Loucy (cell line): ENCODE measurements at regions not wholly inside any gene's neighbourhood (a gene's known extent, or its start where the extent isn't known, plus 50 kb on each side); places are given as distances from the start of the nearest gene placed in this dataset.

Experiments
- H2AFZ ChIP-seq: fragments of 200-600 bp; sonication (generic); 2 replicates; pipeline ENCODE4 v1.6.0; 2016; ENCODE audit warnings: antibody characterized with exemption, mild to moderate bottlenecking, low read length, moderate library complexity
- H3F3A ChIP-seq: fragments of 200-600 bp; 2 replicates; pipeline ENCODE4 v1.6.0; 2016; ENCODE audit warnings: antibody characterized with exemption, low read depth, mild to moderate bottlenecking
- H3K27me3 ChIP-seq: fragments of 200-600 bp; sonication (generic); 2 replicates; pipeline ENCODE4 v1.6.1; 2014; ENCODE audit warnings: low read length, mild to moderate bottlenecking; ENCODE audit not compliant: insufficient read depth, poor library complexity, severe bottlenecking
- H3K36me3 ChIP-seq: fragments of 200-600 bp; sonication (generic); 2 replicates; pipeline ENCODE4 v1.6.1; 2016; ENCODE audit warnings: low read length; ENCODE audit not compliant: insufficient read depth
- H3K4me1 ChIP-seq: fragments of 200-600 bp; sonication (generic); 2 replicates; pipeline ENCODE4 v1.5.1; 2014; ENCODE audit warnings: low read length, mild to moderate bottlenecking; ENCODE audit not compliant: insufficient read depth, poor library complexity, severe bottlenecking
- H3K4me2 ChIP-seq: fragments of 200-600 bp; sonication (generic); 2 replicates; pipeline ENCODE4 v1.6.0; 2014; ENCODE audit warnings: antibody characterized with exemption, low read length, low read depth, mild to moderate bottlenecking; ENCODE audit not compliant: poor library complexity, severe bottlenecking
- H3K4me3 ChIP-seq: fragments of 200-600 bp; sonication (generic); 2 replicates; pipeline ENCODE4 v1.5.1; 2014; ENCODE audit warnings: low read length, mild to moderate bottlenecking, mixed read lengths; ENCODE audit not compliant: poor library complexity, severe bottlenecking
- H3K79me2 ChIP-seq: fragments of 200-600 bp; sonication (generic); 2 replicates; pipeline ENCODE4 v1.6.1; 2014; ENCODE audit warnings: low read length; ENCODE audit not compliant: insufficient read depth
- H3K9ac ChIP-seq: fragments of 200-600 bp; sonication (generic); 2 replicates; pipeline ENCODE4 v1.6.0; 2014; ENCODE audit warnings: mild to moderate bottlenecking, low read depth, low read length, moderate library complexity; ENCODE audit not compliant: poor library complexity, severe bottlenecking
- H3K9me2 ChIP-seq: fragments of 200-600 bp; sonication (generic); replicated peaks from 2 replicates; pipeline ENCODE4 v1.6.1; 2016; ENCODE audit warnings: low read depth, low read length, mixed read lengths
- H3K9me3 ChIP-seq: fragments of 200-600 bp; sonication (generic); 2 replicates; pipeline ENCODE4 v1.6.1; 2014; ENCODE audit warnings: mild to moderate bottlenecking, antibody characterized with exemption, low read length, low read depth; ENCODE audit not compliant: insufficient read depth
- H4K20me1 ChIP-seq: fragments of 200-600 bp; sonication (generic); 2 replicates; pipeline ENCODE4 v1.6.0; 2014; ENCODE audit warnings: antibody characterized with exemption, low read length, mild to moderate bottlenecking; ENCODE audit not compliant: insufficient read depth, poor library complexity, severe bottlenecking
- EZH2phosphoT487 ChIP-seq: fragments of 200-600 bp; IDR thresholded peaks from 2 replicates; pipeline ENCODE4 v1.6.1; 2018; ENCODE audit warnings: antibody characterized with exemption, mild to moderate bottlenecking, moderate library complexity, borderline replicate concordance
- TF ChIP-seq, protein P1 (sequence below): fragments of 200-600 bp; sonication (generic); conservative IDR thresholded peaks from 2 replicates; pipeline ENCODE4 v1.5.1; 2014; ENCODE audit warnings: mild to moderate bottlenecking, antibody characterized with exemption, low read length

DNA sequence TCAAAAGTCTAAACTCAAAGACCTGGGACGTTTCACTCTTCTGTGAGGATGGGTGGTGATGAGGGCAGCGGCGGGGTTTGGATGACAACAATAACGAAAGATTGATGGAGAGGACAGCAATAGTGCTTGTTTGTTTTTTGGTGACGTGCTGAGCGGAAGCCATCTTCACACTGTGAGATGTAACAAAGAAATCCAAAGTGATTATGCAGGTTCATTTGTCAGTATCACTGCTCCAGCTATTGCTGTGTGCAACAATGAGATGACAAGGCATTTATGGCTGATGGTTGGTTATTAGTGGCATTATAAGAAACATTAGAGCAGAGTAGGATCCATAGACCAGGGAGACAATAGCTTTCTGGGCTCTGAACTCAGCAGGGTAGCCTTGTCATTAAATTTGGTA lies 306.7 kb downstream of the RNF144B start:
- Histone ChIP-seq H3K9ac (no peak overlapping the region), H3K4me2 (no peak overlapping the region), H3K27me3 (no peaks in the 10 kb centered on the region), H3K9me3 (no peaks in the 10 kb centered on the region), H2AFZ (no peak overlapping the region), H3K36me3 (no peaks in the 10 kb centered on the region), H3K9me2 (0 out of 2 replicates have a peak, but pooled peaks cover 4% of the 10 kb centered on the region), H4K20me1 (no peaks in the 10 kb centered on the region), H3K4me3 (no peak overlapping the region), H3K79me2 (no peaks in the 10 kb centered on the region), H3F3A (no peaks in the 10 kb centered on the region), H3K4me1 (no peaks in the 10 kb centered on the region)
- TF ChIP-seq, protein P1, sequence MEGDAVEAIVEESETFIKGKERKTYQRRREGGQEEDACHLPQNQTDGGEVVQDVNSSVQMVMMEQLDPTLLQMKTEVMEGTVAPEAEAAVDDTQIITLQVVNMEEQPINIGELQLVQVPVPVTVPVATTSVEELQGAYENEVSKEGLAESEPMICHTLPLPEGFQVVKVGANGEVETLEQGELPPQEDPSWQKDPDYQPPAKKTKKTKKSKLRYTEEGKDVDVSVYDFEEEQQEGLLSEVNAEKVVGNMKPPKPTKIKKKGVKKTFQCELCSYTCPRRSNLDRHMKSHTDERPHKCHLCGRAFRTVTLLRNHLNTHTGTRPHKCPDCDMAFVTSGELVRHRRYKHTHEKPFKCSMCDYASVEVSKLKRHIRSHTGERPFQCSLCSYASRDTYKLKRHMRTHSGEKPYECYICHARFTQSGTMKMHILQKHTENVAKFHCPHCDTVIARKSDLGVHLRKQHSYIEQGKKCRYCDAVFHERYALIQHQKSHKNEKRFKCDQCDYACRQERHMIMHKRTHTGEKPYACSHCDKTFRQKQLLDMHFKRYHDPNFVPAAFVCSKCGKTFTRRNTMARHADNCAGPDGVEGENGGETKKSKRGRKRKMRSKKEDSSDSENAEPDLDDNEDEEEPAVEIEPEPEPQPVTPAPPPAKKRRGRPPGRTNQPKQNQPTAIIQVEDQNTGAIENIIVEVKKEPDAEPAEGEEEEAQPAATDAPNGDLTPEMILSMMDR = no peak
- no peak for TF ChIP-seq EZH2phosphoT487

DNA sequence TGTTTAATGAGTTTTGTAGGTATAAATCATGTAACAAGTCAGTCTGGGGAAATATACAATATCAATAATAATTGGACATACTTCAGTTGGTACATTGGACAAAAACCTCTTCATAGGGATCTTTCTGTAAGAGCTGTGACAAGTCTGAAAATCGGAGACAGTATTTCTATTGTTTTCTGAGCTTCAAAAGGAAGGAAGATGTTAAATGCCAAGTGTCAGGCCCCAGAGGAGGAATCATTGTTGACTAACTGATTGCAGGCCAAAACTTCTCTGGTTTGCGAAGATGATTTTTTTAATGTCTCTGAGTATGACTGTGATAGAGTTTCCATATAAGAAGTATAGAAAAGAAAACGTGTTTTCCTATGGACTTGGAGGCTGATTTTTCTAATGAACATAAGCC lies 316.4 kb downstream of the RNF144B start:
- TF ChIP-seq, protein P1 = no peak
- TF ChIP-seq EZH2phosphoT487 = no peak
- Histone ChIP-seq H3F3A (no peaks in the 10 kb centered on the region), H3K9me2 (no peaks in the 10 kb centered on the region), H3K4me1 (no peaks in the 10 kb centered on the region), H3K79me2 (no peaks in the 10 kb centered on the region), H3K36me3 (no peaks in the 10 kb centered on the region), H3K27me3 (no peaks in the 10 kb centered on the region), H4K20me1 (no peaks in the 10 kb centered on the region), H3K4me2 (no peak overlapping the region), H2AFZ (no peak overlapping the region), H3K9ac (no peak overlapping the region), H3K9me3 (no peaks in the 10 kb centered on the region), H3K4me3 (no peak overlapping the region)

DNA sequence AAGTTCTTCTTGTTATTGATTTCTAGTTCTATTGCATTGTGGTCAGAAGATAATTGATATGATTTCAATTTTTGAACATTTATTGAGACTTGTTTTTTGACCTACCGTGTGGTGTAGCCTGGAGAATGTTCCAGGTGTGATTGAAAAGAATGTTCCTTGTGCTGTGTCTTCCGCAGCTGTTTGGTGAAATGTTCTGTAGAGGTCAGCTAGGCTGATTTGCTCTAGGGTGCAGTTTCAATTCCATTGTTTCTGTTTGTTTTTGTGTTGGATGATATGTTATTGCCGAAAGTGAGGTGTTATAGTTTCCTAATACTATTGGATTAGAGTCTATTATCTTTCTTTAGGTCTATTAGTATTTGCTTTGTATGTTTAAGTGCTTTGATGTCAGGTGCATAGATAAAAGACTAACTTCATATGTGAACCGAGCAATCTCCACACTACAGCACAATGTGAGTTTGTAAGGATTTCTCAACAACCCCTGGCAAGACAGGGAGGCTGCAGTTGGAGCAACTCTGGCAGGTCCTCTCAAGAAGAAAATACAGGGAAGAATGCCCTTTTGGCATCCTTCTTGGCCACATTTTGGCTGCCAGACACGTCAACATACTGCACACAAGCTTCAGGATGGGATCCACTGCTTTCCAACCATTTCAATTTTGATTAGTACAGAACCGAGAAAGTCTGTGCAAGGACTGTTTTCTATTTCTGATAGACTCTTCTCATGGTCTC lies 320.7 kb downstream of the RNF144B start:
- H3K9ac ChIP-seq = no peak overlapping the region
- H3F3A ChIP-seq = no peaks in the 10 kb centered on the region
- H3K4me2 ChIP-seq = no peak overlapping the region
- no peaks in the 10 kb centered on the region for H3K4me1 ChIP-seq
- H3K79me2 ChIP-seq = no peaks in the 10 kb centered on the region
- no peaks in the 10 kb centered on the region for H3K27me3 ChIP-seq
- no peaks in the 10 kb centered on the region for H3K9me3 ChIP-seq
- H3K36me3 ChIP-seq = no peaks in the 10 kb centered on the region
- no peak overlapping the region for H2AFZ ChIP-seq
- no peaks in the 10 kb centered on the region for H3K9me2 ChIP-seq
- TF ChIP-seq EZH2phosphoT487 = no peak
- TF ChIP-seq, protein P1 = no peak
- no peak overlapping the region for H3K4me3 ChIP-seq
- no peaks in the 10 kb centered on the region for H4K20me1 ChIP-seq
